ENCODE measurements at regions not wholly inside any gene's neighbourhood (a gene's known extent, or its start where the extent isn't known, plus 50 kb on each side); places are given as distances from the start of the nearest gene placed in this dataset.

DNA sequence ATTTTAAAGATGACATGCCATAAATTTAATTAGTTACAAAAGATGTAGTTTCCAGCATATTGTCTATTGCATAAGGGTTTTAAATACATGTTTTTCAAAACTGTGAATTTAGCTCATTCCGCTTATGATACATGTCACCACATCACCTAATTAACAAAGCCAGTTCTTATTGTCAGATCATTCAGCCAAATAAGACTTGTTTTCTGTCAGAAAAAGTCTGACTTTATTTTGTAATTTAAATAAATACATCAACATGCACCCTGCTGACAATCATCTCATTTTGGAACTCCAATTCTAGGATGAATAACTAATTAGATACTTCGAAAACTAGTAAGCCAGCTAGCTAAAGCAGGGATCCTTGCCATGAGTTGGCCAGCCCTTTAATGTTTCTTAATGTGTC lies 110.9 kb upstream of the APP start:
- H4K20me1 ChIP-seq (ENCODE audit: control insufficient read depth, extremely low read depth, insufficient read depth, low read length): no peaks in the 10 kb centered on the region
- H3K79me2 ChIP-seq (ENCODE audit: control insufficient read depth, insufficient read depth, low read length): no peaks in the 10 kb centered on the region
- H3K4me3 ChIP-seq (replicated peaks in 1 of 4; ENCODE audit: control extremely low read depth in 1 of 4, insufficient read depth in 1 of 4, low read depth in 3 of 4, low read length in 4 of 4): no peak overlapping the region
- no peaks in the 10 kb centered on the region for H3K27me3 ChIP-seq (ENCODE audit: control insufficient read depth, insufficient read depth, low read length)
- H3K27ac ChIP-seq (ENCODE audit: insufficient read depth, low read length): no peak overlapping the region
- no peak for DNase-seq (ENCODE audit: low read depth in 2 of 2)
- H3K9me3 ChIP-seq (ENCODE audit: control insufficient read depth, insufficient read depth, low read depth, low read length): no peaks in the 10 kb centered on the region
- H3K4me1 ChIP-seq (ENCODE audit: control insufficient read depth, extremely low read depth, insufficient read depth, low read length): no peaks in the 10 kb centered on the region
- no peak overlapping the region for H3K4me2 ChIP-seq (ENCODE audit: extremely low read depth, insufficient read depth, low read length)
- H3K36me3 ChIP-seq (ENCODE audit: control insufficient read depth, insufficient read depth, low read length): no peaks in the 10 kb centered on the region
- no peak overlapping the region for H2AFZ ChIP-seq (ENCODE audit: low read length)
- H3K9ac ChIP-seq (ENCODE audit: insufficient read depth, low read length): no peak overlapping the region
- TF ChIP-seq, protein P1, sequence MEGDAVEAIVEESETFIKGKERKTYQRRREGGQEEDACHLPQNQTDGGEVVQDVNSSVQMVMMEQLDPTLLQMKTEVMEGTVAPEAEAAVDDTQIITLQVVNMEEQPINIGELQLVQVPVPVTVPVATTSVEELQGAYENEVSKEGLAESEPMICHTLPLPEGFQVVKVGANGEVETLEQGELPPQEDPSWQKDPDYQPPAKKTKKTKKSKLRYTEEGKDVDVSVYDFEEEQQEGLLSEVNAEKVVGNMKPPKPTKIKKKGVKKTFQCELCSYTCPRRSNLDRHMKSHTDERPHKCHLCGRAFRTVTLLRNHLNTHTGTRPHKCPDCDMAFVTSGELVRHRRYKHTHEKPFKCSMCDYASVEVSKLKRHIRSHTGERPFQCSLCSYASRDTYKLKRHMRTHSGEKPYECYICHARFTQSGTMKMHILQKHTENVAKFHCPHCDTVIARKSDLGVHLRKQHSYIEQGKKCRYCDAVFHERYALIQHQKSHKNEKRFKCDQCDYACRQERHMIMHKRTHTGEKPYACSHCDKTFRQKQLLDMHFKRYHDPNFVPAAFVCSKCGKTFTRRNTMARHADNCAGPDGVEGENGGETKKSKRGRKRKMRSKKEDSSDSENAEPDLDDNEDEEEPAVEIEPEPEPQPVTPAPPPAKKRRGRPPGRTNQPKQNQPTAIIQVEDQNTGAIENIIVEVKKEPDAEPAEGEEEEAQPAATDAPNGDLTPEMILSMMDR (conservative IDR thresholded peaks at IDR 0.05 in 1 of 2, IDR thresholded peaks at IDR 0.05 in 1 of 2; ENCODE audit: low read depth in 1 of 2, low read length in 2 of 2): no peak
- no peak for TF ChIP-seq EZH2 (IDR thresholded peaks at IDR 0.05; ENCODE audit: low read length, missing control alignments)

DNA sequence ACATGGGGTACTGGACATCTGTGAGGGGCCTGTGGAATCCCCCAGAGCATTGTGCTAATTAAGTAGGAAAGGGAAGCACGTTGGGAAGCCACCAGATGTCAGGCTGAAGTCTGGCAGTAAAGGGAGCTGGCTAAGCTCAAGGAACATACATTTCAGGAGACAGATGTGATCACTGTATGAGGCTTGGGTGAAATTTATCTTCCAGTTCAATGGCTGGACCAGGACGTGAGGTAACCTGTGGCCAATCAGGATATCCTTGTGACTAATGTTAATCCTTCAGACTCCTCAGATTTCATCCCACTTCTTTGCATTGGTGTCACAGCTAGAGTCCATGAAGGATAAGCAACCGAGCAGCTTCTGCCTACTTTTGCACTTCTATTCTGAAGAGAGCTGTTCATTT lies 110.2 kb upstream of the APP start:
- no peaks in the 10 kb centered on the region for H3K79me2 ChIP-seq (ENCODE audit: control insufficient read depth, insufficient read depth, low read length)
- H3K4me2 ChIP-seq (ENCODE audit: extremely low read depth, insufficient read depth, low read length): no peak overlapping the region
- no peak for DNase-seq (ENCODE audit: low read depth in 2 of 2)

DNA sequence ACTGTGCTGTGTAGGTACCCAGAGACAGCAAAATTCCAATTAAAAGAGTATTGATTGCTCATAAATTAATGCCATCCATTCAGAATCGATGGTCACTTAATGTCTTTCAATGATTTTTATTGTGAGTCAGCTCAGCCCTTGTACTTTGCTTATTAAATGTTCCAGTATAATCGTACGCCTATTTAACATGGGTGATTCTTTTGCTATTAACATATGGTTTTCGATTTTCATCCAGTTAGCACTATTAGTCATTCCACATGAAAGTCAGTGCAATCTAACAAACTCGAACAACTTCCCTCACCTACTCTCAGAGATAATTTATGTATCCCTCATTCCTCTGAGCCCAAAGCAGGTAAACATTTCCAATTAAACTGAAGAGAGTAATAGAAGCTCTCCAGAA lies 109.6 kb upstream of the APP start:
- Histone ChIP-seq H3K27ac (ENCODE audit: insufficient read depth, low read length) (no peak overlapping the region), H3K79me2 (ENCODE audit: control insufficient read depth, insufficient read depth, low read length) (no peaks in the 10 kb centered on the region), H3K27me3 (ENCODE audit: control insufficient read depth, insufficient read depth, low read length) (no peaks in the 10 kb centered on the region), H4K20me1 (ENCODE audit: control insufficient read depth, extremely low read depth, insufficient read depth, low read length) (no peaks in the 10 kb centered on the region), H3K4me1 (ENCODE audit: control insufficient read depth, extremely low read depth, insufficient read depth, low read length) (no peaks in the 10 kb centered on the region), H3K9ac (ENCODE audit: insufficient read depth, low read length) (no peak overlapping the region), H3K36me3 (ENCODE audit: control insufficient read depth, insufficient read depth, low read length) (no peaks in the 10 kb centered on the region), H2AFZ (ENCODE audit: low read length) (no peak overlapping the region), H3K4me3 (replicated peaks in 1 of 4; ENCODE audit: control extremely low read depth in 1 of 4, insufficient read depth in 1 of 4, low read depth in 3 of 4, low read length in 4 of 4) (no peak overlapping the region), H3K9me3 (ENCODE audit: control insufficient read depth, insufficient read depth, low read depth, low read length) (no peaks in the 10 kb centered on the region), H3K4me2 (ENCODE audit: extremely low read depth, insufficient read depth, low read length) (no peak overlapping the region)
- TF ChIP-seq EZH2 (IDR thresholded peaks at IDR 0.05; ENCODE audit: low read length, missing control alignments): no peak
- TF ChIP-seq, protein P1 (conservative IDR thresholded peaks at IDR 0.05 in 1 of 2, IDR thresholded peaks at IDR 0.05 in 1 of 2; ENCODE audit: low read depth in 1 of 2, low read length in 2 of 2): no peak
- no peak for DNase-seq (ENCODE audit: low read depth in 2 of 2)

More for the DNA sequence above, 110.2 kb upstream of the APP start:
- no peak overlapping the region for H3K4me3 ChIP-seq (replicated peaks in 1 of 4; ENCODE audit: control extremely low read depth in 1 of 4, insufficient read depth in 1 of 4, low read depth in 3 of 4, low read length in 4 of 4)
- TF ChIP-seq, protein P1 (conservative IDR thresholded peaks at IDR 0.05 in 1 of 2, IDR thresholded peaks at IDR 0.05 in 1 of 2; ENCODE audit: low read depth in 1 of 2, low read length in 2 of 2): no peak
- TF ChIP-seq EZH2 (IDR thresholded peaks at IDR 0.05; ENCODE audit: low read length, missing control alignments): no peak
- no peaks in the 10 kb centered on the region for H4K20me1 ChIP-seq (ENCODE audit: control insufficient read depth, extremely low read depth, insufficient read depth, low read length)
- no peaks in the 10 kb centered on the region for H3K36me3 ChIP-seq (ENCODE audit: control insufficient read depth, insufficient read depth, low read length)
- no peaks in the 10 kb centered on the region for H3K9me3 ChIP-seq (ENCODE audit: control insufficient read depth, insufficient read depth, low read depth, low read length)
- H2AFZ ChIP-seq (ENCODE audit: low read length): no peak overlapping the region
- no peaks in the 10 kb centered on the region for H3K4me1 ChIP-seq (ENCODE audit: control insufficient read depth, extremely low read depth, insufficient read depth, low read length)
- no peak overlapping the region for H3K9ac ChIP-seq (ENCODE audit: insufficient read depth, low read length)
- no peak overlapping the region for H3K27ac ChIP-seq (ENCODE audit: insufficient read depth, low read length)
- H3K27me3 ChIP-seq (ENCODE audit: control insufficient read depth, insufficient read depth, low read length): no peaks in the 10 kb centered on the region

Data from fibroblast of lung (primary cell).